ENCODE measurements at regions not wholly inside any gene's neighbourhood (a gene's known extent, or its start where the extent isn't known, plus 50 kb on each side); places are given as distances from the start of the nearest gene placed in this dataset.

DNA sequence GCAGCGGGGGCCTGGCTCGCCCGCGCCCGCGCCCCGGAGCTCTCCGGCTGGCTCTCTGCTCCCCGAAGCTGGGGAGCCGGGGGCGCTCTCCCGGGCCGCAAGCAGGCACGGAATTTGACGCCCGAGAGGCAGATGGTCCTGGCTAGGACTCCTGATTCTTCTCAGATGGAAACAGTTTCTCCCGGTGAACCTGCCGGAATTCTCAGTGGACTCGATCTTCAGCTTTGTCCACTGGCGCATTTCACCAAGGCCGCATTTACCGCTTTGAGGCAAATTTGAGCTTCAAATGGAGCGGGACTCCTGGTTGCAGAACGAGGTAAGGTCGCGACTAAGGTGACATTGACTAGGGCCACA is 305.7 kb upstream of the KCNN2 start:
- H3K9me3 ChIP-seq = no peaks in the 10 kb centered on the region
- DNase-seq = no peak
- intact Hi-C loops (cut with DNase I) = no loop called here
- TF ChIP-seq, protein P1, sequence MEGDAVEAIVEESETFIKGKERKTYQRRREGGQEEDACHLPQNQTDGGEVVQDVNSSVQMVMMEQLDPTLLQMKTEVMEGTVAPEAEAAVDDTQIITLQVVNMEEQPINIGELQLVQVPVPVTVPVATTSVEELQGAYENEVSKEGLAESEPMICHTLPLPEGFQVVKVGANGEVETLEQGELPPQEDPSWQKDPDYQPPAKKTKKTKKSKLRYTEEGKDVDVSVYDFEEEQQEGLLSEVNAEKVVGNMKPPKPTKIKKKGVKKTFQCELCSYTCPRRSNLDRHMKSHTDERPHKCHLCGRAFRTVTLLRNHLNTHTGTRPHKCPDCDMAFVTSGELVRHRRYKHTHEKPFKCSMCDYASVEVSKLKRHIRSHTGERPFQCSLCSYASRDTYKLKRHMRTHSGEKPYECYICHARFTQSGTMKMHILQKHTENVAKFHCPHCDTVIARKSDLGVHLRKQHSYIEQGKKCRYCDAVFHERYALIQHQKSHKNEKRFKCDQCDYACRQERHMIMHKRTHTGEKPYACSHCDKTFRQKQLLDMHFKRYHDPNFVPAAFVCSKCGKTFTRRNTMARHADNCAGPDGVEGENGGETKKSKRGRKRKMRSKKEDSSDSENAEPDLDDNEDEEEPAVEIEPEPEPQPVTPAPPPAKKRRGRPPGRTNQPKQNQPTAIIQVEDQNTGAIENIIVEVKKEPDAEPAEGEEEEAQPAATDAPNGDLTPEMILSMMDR (IDR thresholded peaks at IDR 0.05) = no peak
- H3K27ac ChIP-seq = no peak overlapping the region
- H3K4me1 ChIP-seq = peaks cover 12% of the 10 kb centered on the region
- ATAC-seq = no peak
- H3K36me3 ChIP-seq = no peaks in the 10 kb centered on the region
- H3K27me3 ChIP-seq = peaks cover 32% of the 10 kb centered on the region
- H3K4me3 ChIP-seq = peak overlapping the region; percentile 40

DNA sequence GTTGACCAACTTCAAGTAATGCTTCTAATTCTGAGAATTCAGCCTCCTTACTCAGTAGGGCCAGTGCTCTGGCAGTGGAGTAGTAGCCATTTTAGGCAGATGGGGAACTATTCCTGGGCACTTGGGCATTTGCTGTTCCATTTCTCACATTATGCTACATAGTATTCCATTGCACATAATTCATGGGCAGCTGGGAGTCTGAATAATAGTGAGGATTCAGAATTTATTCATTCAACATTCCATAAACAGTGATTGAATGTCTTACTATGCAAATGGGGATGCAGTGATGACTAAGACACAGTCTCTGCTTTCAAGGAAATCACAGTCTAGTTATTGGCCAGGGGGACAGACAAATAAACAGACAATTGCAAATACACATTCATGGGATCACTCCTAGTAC is 301.0 kb upstream of the KCNN2 start:
- DNase-seq (no peak), ATAC-seq (no peak)
- intact Hi-C loops (cut with DNase I) = no loop called here

DNA sequence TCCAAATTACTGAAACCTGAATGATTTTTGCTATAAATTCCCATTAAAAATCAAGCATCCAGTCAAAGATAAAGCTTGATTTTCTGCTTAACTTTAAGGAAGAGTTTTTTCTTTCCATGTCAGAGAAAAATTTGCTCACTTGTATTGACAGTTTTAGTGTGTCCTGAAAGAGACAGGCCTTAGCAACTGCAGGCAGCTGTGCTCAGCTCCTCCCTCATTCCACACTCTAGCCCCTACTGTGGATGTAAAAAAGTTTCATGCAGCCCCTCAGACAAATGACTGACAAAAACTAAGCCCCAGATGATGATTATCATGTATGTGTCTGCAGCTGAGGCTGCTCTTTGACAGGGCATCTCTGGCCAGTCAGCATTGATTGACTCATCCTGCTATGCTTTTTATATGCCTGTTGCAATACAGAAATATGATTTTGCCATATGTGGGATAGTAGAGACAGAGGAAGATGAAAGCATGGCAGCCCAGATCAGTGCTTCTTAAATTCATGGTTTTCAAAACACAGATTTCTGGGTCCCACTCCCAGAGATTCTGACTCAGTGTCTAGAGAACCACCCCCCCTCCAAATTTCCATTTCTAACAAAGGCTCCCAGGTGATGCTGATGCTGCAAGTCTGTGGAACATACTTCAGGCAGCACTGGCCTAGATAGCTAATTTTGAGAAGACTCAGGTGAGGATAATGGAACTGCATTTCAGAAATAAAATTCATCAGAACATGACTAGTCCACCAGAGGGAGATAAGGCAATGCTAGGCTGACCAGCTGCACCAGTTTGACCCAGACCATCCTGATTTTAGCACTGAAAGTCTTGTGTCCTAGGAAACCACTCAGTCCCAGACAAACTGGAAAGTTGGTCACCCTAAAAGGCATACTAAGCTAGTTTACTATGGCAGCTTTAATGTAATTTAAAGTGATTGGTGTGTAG is 298.7 kb upstream of the KCNN2 start:
- intact Hi-C loops (cut with DNase I) = no loop called here
- no peak for ATAC-seq
- no peaks in the 10 kb centered on the region for H3K9me3 ChIP-seq
- H3K27ac ChIP-seq = no peak overlapping the region
- H3K27me3 ChIP-seq = no peaks in the 10 kb centered on the region
- no peak for DNase-seq
- H3K4me1 ChIP-seq = no peaks in the 10 kb centered on the region
- no peaks in the 10 kb centered on the region for H3K36me3 ChIP-seq
- TF ChIP-seq, protein P1 (IDR thresholded peaks at IDR 0.05) = no peak
- no peak overlapping the region for H3K4me3 ChIP-seq

More for the DNA sequence above, 301.0 kb upstream of the KCNN2 start:
- no peaks in the 10 kb centered on the region for H3K9me3 ChIP-seq
- H3K4me1 ChIP-seq = peaks cover 4% of the 10 kb centered on the region
- no peak overlapping the region for H3K27ac ChIP-seq
- H3K27me3 ChIP-seq = peaks cover 19% of the 10 kb centered on the region
- no peaks in the 10 kb centered on the region for H3K36me3 ChIP-seq
- H3K4me3 ChIP-seq = no peak overlapping the region
- TF ChIP-seq, protein P1 (IDR thresholded peaks at IDR 0.05) = no peak

DNA sequence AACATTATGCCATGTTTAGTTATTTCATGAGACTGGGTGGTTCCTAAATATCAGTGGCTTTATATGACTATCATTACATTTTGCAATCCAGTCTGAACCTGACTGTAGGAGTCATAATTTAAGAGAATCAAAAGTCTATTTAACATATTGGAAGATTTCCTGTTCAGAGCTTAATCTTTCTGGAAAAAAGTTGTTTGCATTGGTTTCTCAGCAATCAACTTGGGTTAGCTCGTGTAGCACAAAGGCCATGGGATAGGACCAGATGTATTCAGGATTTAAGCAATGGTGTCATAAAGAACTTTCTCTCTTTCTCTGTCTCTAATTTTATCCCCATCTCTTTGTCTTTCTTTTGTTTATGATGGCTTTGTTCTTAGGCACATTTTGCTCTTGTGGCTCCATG is 296.0 kb upstream of the KCNN2 start:
- no peak for ATAC-seq
- DNase-seq = no peak
- no peaks in the 10 kb centered on the region for H3K4me1 ChIP-seq
- no peaks in the 10 kb centered on the region for H3K9me3 ChIP-seq
- no peaks in the 10 kb centered on the region for H3K36me3 ChIP-seq
- no peak overlapping the region for H3K27ac ChIP-seq
- intact Hi-C loops (cut with DNase I) = no loop called here
- H3K27me3 ChIP-seq = no peaks in the 10 kb centered on the region
- TF ChIP-seq, protein P1 (IDR thresholded peaks at IDR 0.05) = no peak
- no peak overlapping the region for H3K4me3 ChIP-seq

DNA sequence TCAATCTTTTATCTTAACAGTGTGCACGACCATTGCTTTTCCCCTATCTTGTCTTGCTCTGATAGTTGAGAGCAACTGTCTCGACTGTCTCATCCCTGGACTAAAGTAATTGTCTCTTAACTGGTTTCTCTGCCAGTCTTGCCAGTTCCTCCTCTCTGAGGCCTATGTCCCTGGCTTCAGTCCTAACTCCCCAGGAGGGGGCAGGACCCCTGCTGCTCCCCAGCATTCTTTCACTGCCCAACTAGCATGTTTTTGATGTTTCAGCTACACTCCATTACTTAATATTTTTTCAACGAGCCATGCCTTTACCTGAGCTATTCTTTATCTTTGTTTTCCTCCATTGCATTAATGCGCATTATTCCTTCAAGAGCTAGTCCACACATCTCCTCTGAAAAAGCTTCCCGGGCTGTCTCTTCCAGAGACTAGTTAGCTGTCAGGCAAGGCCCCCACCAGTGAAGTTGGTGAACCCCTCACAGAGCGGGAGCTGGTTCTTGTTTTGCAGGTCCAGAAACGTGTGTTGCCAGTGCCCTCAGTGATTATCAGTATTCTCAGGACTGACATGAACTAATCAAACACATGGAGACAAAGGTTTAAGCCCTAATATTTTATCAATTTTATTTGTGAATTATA is 291.7 kb upstream of the KCNN2 start:
- Histone ChIP-seq H3K4me1 (no peaks in the 10 kb centered on the region), H3K9me3 (no peaks in the 10 kb centered on the region), H3K4me3 (no peak overlapping the region), H3K27ac (no peak overlapping the region), H3K27me3 (no peaks in the 10 kb centered on the region), H3K36me3 (no peaks in the 10 kb centered on the region)
- intact Hi-C loops (cut with DNase I) = no loop called here
- TF ChIP-seq, protein P1 (IDR thresholded peaks at IDR 0.05) = no peak
- DNase-seq (no peak), ATAC-seq (no peak)
